ENCODE measurements at regions not wholly inside any gene's neighbourhood (a gene's known extent, or its start where the extent isn't known, plus 50 kb on each side); places are given as distances from the start of the nearest gene placed in this dataset.

- H3K36me3 ChIP-seq (ENCODE audit: control insufficient read depth, insufficient read depth, low read length) = no peaks in the 10 kb centered on the region
- DNase-seq (ENCODE audit: low read depth in 2 of 2) = no peak
- no peak overlapping the region for H3K27ac ChIP-seq (ENCODE audit: insufficient read depth, low read length)
- no peaks in the 10 kb centered on the region for H3K9me3 ChIP-seq (ENCODE audit: control insufficient read depth, insufficient read depth, low read depth, low read length)
- H3K27me3 ChIP-seq (ENCODE audit: control insufficient read depth, insufficient read depth, low read length) = no peaks in the 10 kb centered on the region
- no peaks in the 10 kb centered on the region for H4K20me1 ChIP-seq (ENCODE audit: control insufficient read depth, extremely low read depth, insufficient read depth, low read length)
- no peaks in the 10 kb centered on the region for H3K4me1 ChIP-seq (ENCODE audit: control insufficient read depth, extremely low read depth, insufficient read depth, low read length)
- TF ChIP-seq CTCF (conservative IDR thresholded peaks at IDR 0.05 in 1 of 2, IDR thresholded peaks at IDR 0.05 in 1 of 2; ENCODE audit: low read depth in 1 of 2, low read length in 2 of 2) (no peak), EZH2 (IDR thresholded peaks at IDR 0.05; ENCODE audit: low read length, missing control alignments) (no peak)
- no peaks in the 10 kb centered on the region for H3K79me2 ChIP-seq (ENCODE audit: control insufficient read depth, insufficient read depth, low read length)
- H3K4me2 ChIP-seq (ENCODE audit: extremely low read depth, insufficient read depth, low read length) = no peak overlapping the region
- no peak overlapping the region for H3K4me3 ChIP-seq (replicated peaks in 1 of 4; ENCODE audit: control extremely low read depth in 1 of 4, insufficient read depth in 1 of 4, low read depth in 3 of 4, low read length in 4 of 4)
- H2AFZ ChIP-seq (ENCODE audit: low read length) = no peak overlapping the region
- no peak overlapping the region for H3K9ac ChIP-seq (ENCODE audit: insufficient read depth, low read length)
Observed at GRCh38 chr7:25454020-25454419, 225.7 kb upstream of the NPVF start.

GRCh38 chr7:25454562-25455041 lies 226.3 kb upstream of the NPVF start:
- Histone ChIP-seq H3K27me3 (ENCODE audit: control insufficient read depth, insufficient read depth, low read length) (no peaks in the 10 kb centered on the region), H3K79me2 (ENCODE audit: control insufficient read depth, insufficient read depth, low read length) (no peaks in the 10 kb centered on the region), H3K4me1 (ENCODE audit: control insufficient read depth, extremely low read depth, insufficient read depth, low read length) (no peaks in the 10 kb centered on the region), H2AFZ (ENCODE audit: low read length) (peak overlapping the region; percentile 23), H3K9ac (ENCODE audit: insufficient read depth, low read length) (no peak overlapping the region), H3K36me3 (ENCODE audit: control insufficient read depth, insufficient read depth, low read length) (no peaks in the 10 kb centered on the region), H3K27ac (ENCODE audit: insufficient read depth, low read length) (no peak overlapping the region), H3K9me3 (ENCODE audit: control insufficient read depth, insufficient read depth, low read depth, low read length) (no peaks in the 10 kb centered on the region), H3K4me3 (replicated peaks in 1 of 4; ENCODE audit: control extremely low read depth in 1 of 4, insufficient read depth in 1 of 4, low read depth in 3 of 4, low read length in 4 of 4) (no peak overlapping the region), H3K4me2 (ENCODE audit: extremely low read depth, insufficient read depth, low read length) (peak overlapping the region; percentile 25), H4K20me1 (ENCODE audit: control insufficient read depth, extremely low read depth, insufficient read depth, low read length) (no peaks in the 10 kb centered on the region)
- peak in 1 of 2 donors; percentile 31 for DNase-seq (ENCODE audit: low read depth in 2 of 2)
- TF ChIP-seq CTCF (conservative IDR thresholded peaks at IDR 0.05 in 1 of 2, IDR thresholded peaks at IDR 0.05 in 1 of 2; ENCODE audit: low read depth in 1 of 2, low read length in 2 of 2) (no peak), EZH2 (IDR thresholded peaks at IDR 0.05; ENCODE audit: low read length, missing control alignments) (no peak)

DNA sequence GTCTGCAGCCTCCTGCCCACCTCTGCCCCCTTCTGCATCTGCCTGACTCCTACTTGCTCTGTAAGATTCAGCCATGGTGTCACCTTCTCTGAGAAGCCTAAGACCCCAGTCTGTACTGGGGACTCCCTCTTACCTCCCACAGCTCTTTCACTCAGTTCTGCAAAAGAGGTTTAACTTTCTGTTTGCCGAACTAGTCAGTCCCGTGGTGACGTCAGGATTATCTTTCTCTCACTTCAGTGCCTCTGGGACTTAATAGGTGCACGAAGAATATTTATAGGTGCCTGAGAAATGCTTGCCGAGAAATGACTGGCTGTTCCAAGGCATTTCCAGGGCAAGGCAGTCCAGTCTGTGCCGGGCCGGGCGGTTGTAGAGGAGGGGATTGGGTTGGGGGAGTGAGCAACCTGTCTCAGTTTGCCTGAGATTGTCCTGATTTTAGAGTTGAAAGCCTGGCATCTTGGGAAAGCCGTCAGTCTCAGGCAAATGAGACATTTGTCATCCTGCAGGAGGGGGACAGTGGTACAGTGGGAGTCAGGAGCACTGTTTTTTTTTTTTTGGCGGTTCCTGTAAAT lies 227.5 kb upstream of the NPVF start:
- Histone ChIP-seq H3K9ac (ENCODE audit: insufficient read depth, low read length) (no peak overlapping the region), H3K4me2 (ENCODE audit: extremely low read depth, insufficient read depth, low read length) (no peak overlapping the region), H3K27me3 (ENCODE audit: control insufficient read depth, insufficient read depth, low read length) (no peaks in the 10 kb centered on the region), H3K27ac (ENCODE audit: insufficient read depth, low read length) (no peak overlapping the region), H2AFZ (ENCODE audit: low read length) (no peak overlapping the region), H3K4me1 (ENCODE audit: control insufficient read depth, extremely low read depth, insufficient read depth, low read length) (no peaks in the 10 kb centered on the region), H3K4me3 (replicated peaks in 1 of 4; ENCODE audit: control extremely low read depth in 1 of 4, insufficient read depth in 1 of 4, low read depth in 3 of 4, low read length in 4 of 4) (no peak overlapping the region), H3K79me2 (ENCODE audit: control insufficient read depth, insufficient read depth, low read length) (no peaks in the 10 kb centered on the region), H3K36me3 (ENCODE audit: control insufficient read depth, insufficient read depth, low read length) (no peaks in the 10 kb centered on the region), H3K9me3 (ENCODE audit: control insufficient read depth, insufficient read depth, low read depth, low read length) (no peaks in the 10 kb centered on the region), H4K20me1 (ENCODE audit: control insufficient read depth, extremely low read depth, insufficient read depth, low read length) (no peaks in the 10 kb centered on the region)
- DNase-seq (ENCODE audit: low read depth in 2 of 2) = no peak
- TF ChIP-seq CTCF (conservative IDR thresholded peaks at IDR 0.05 in 1 of 2, IDR thresholded peaks at IDR 0.05 in 1 of 2; ENCODE audit: low read depth in 1 of 2, low read length in 2 of 2) = no peak
- no peak for TF ChIP-seq EZH2 (IDR thresholded peaks at IDR 0.05; ENCODE audit: low read length, missing control alignments)
